Right lobe of liver (tissue), 4 donors: ENCODE measurements at regions not wholly inside any gene's neighbourhood (a gene's known extent, or its start where the extent isn't known, plus 50 kb on each side); places are given as distances from the start of the nearest gene placed in this dataset.
A peak's percentile ranks its signal among the peaks of the same experiment; 100 is the strongest.

Source experiments
- CTCF ChIP-seq, 4 donors: fragments of 200-600 bp in 3 of 4; fragments of 450-650 bp in 1 of 4; IDR thresholded peaks; one replicate each; pipeline versions ENCODE4 v1.5.1 to v1.8.0; 2016 to 2022; ENCODE audit warnings: antibody characterized with exemption in 4 of 4, mild to moderate bottlenecking in 2 of 4
- POLR2A ChIP-seq: fragments of 450-650 bp; IDR thresholded peaks from one replicate; pipeline ENCODE4 v1.6.1; 2017; ENCODE audit warnings: antibody characterized with exemption, mild to moderate bottlenecking
- donor health status: DM: no; HTN: no; CAD: no.
- donor health status: DM: no; HTN: no; CAD: no.
- donor health status: DM: no; HTN: yes; CAD: no.

GRCh38 chr9:86614871-86615849, 260.9 kb upstream of the TUT7 start:
- peak; percentile 31 to 48 (median 38) for TF ChIP-seq CTCF (IDR thresholded peaks at IDR 0.05)
- TF ChIP-seq POLR2A: no peak
